ENCODE measurements at regions not wholly inside any gene's neighbourhood (a gene's known extent, or its start where the extent isn't known, plus 50 kb on each side); places are given as distances from the start of the nearest gene placed in this dataset.

DNA sequence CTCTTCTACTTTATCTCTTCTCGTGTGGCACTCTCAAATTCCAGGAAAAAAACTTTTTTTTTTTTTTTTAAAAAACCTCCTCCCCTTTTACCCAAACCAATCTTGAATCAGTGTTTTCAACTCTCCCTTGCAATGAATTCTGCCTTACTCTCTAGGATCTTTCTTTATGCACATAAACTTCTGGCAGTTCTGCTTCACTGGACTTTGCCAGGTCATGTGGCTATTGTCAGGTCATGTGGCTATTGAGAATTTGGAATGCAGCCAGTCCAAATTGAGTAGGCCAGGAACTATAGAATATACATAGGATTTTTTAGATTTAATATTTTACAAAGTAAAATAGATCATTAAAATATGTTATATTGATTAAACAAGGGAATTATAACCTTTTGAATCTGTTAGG is 218.2 kb downstream of the TMTC3 start:
- TF ChIP-seq, protein P1, sequence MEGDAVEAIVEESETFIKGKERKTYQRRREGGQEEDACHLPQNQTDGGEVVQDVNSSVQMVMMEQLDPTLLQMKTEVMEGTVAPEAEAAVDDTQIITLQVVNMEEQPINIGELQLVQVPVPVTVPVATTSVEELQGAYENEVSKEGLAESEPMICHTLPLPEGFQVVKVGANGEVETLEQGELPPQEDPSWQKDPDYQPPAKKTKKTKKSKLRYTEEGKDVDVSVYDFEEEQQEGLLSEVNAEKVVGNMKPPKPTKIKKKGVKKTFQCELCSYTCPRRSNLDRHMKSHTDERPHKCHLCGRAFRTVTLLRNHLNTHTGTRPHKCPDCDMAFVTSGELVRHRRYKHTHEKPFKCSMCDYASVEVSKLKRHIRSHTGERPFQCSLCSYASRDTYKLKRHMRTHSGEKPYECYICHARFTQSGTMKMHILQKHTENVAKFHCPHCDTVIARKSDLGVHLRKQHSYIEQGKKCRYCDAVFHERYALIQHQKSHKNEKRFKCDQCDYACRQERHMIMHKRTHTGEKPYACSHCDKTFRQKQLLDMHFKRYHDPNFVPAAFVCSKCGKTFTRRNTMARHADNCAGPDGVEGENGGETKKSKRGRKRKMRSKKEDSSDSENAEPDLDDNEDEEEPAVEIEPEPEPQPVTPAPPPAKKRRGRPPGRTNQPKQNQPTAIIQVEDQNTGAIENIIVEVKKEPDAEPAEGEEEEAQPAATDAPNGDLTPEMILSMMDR (conservative IDR thresholded peaks at IDR 0.05 in 1 of 2, IDR thresholded peaks at IDR 0.05 in 1 of 2; ENCODE audit: extremely low read depth in 1 of 2, insufficient read depth in 1 of 2, low read depth in 1 of 2, low read length in 2 of 2): no peak
- no peak for TF ChIP-seq EZH2 (IDR thresholded peaks at IDR 0.05; ENCODE audit: borderline replicate concordance, low read length)
